GM12891 (cell line): ENCODE measurements at regions not wholly inside any gene's neighbourhood (a gene's known extent, or its start where the extent isn't known, plus 50 kb on each side); places are given as distances from the start of the nearest gene placed in this dataset.

Experiments used
- DNase-seq: peaks from one replicate; pipeline ENCODE4 v3.0.0; 2011; ENCODE audit warnings: low spot score; ENCODE audit not compliant: insufficient read length
- FAIRE-seq: peaks from 2 replicates; lab custom pipeline; 2011; peaks lifted over from hg19 to GRCh38; lab: Jason Lieb, UNC
- PAX5 ChIP-seq: IDR thresholded peaks from 2 replicates; pipeline ENCODE4 v1.6.1; 2011; ENCODE audit warnings: low read length, moderate library complexity, mild to moderate bottlenecking; ENCODE audit not compliant: insufficient read depth, severe bottlenecking
- POLR2A ChIP-seq: IDR thresholded peaks from 2 replicates; pipeline ENCODE4 v1.6.1; 2011; ENCODE audit warnings: low read depth, low read length, control low read depth
- POLR2AphosphoS5 ChIP-seq: IDR thresholded peaks from 2 replicates; pipeline ENCODE4 v1.6.1; 2011; ENCODE audit warnings: low read depth, low read length, control low read depth
- POU2F2 ChIP-seq: IDR thresholded peaks from 2 replicates; pipeline ENCODE4 v1.6.1; 2011; ENCODE audit warnings: low read depth, mild to moderate bottlenecking, control low read depth, low read length, moderate library complexity
- SPI1 ChIP-seq: IDR thresholded peaks from 2 replicates; pipeline ENCODE4 v1.6.1; 2011; ENCODE audit warnings: low read depth, low read length, control low read depth
- TAF1 ChIP-seq: IDR thresholded peaks from 2 replicates; pipeline ENCODE4 v1.6.1; 2011; ENCODE audit warnings: low read depth, low read length, control low read depth

DNA sequence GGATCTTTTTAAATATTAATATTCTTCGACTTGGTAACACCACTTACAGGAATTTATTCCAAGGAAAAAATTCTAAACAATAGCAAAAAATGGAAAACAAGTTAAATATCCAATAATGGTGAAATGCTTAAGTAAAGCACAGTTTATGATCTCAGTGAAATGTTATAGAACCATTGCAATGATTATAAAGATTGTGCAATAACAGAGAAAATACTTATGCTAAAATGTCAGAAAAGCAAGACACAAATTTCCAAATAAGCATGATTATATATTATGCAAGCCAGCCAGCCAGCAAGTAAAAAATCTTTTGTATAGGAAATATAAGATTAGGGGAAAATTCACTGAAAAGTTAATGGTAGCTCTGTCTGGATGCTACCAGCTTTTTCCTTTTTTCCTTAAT lies 102.7 kb upstream of the EFNA5 start:
- DNase-seq = no peak
- TF ChIP-seq SPI1 (no peak), POLR2AphosphoS5 (no peak), POLR2A (no peak), PAX5 (no peak), POU2F2 (no peak), TAF1 (no peak)
- no peak for FAIRE-seq

DNA sequence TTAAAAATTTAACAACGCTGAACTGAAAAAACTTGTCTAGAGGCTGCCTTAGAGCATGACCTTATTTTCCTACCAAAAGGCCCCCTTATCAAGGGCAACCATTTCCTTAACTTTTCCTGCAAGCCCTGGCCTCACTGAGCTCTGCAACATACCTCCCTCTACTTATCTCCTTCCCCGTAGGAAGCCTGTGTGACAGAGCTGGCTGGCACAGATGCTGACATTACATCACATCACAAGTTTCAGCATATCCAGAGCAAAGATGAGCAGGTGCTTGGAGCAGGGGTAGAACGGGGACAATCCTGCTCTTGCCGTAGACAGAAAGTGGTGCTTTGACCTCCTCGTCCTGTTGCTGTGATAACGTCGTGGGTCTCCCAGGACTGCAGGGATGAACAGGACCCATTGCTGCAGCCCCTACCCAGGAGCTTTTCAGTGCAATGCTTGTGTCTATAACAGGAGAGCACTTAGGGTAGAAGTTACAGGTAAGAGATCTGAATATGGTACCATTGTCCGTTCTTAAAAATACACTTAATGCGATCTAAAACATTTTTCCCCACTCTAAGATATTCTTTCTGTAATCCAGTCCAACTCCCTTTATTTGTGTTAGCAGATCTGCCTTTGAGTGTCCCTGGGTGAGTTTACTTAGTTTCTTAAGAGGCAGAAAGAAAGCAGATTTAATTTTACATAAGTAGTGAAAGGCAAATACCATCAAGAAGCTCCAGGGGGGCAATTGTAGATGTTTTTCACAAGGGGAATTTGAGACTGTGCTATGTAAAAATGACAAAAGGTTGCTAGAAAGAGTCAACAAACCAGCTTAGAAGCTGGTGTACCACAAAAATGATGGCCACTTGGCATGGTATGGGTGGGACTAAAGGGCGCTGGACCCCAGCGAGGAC lies 101.9 kb upstream of the EFNA5 start:
- TF ChIP-seq POU2F2 (no peak), POLR2A (no peak), PAX5 (no peak), SPI1 (no peak), TAF1 (no peak), POLR2AphosphoS5 (no peak)
- no peak for DNase-seq

DNA sequence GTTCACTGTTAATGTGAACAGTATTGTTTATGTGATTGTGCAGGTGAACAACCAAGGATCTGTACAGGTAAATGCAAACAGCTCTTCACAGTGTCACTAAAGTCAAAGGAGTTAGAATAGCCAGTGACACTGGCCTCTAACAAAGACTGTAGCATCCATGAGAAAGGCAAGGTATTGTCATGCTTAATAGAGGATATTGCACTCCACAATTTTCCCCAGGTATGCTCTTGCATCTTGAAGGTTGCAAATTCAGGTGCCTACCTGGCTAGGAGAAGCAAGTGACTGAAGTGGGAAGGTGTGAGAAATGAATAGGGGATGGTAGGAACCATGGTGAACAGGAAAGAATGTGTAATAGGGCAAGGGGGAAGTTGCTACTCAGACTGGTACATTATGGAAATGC lies 101.2 kb upstream of the EFNA5 start:
- no peak for DNase-seq
- TF ChIP-seq PAX5 = no peak
- TF ChIP-seq SPI1 = no peak
- TF ChIP-seq POLR2AphosphoS5 = no peak
- no peak for TF ChIP-seq TAF1
- TF ChIP-seq POLR2A = no peak
- TF ChIP-seq POU2F2 = no peak
- FAIRE-seq = no peak

More for the DNA sequence above, 101.9 kb upstream of the EFNA5 start:
- no peak for FAIRE-seq

DNA sequence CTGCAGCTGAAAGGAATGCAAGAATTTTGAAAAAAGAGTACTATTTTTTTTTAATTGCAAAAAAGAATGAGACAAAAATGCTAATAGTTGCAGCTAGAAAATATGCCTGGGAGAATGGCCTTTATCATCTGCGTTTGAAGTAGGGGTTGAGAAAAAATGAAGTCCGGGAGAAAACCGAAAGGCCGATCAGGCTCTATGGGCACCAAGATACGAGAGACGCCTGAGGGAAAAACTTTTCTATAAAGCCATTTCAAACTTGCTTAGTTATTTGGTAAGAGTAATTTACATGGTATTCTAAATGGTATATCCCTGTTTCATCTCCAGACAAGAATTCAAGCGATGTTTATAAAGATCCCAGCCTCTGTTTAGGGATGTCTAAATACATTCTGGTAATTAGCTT lies 99.3 kb upstream of the EFNA5 start:
- TF ChIP-seq POU2F2 (no peak), TAF1 (no peak), PAX5 (no peak), POLR2A (no peak), POLR2AphosphoS5 (no peak), SPI1 (no peak)
- FAIRE-seq = no peak
- DNase-seq = no peak

DNA sequence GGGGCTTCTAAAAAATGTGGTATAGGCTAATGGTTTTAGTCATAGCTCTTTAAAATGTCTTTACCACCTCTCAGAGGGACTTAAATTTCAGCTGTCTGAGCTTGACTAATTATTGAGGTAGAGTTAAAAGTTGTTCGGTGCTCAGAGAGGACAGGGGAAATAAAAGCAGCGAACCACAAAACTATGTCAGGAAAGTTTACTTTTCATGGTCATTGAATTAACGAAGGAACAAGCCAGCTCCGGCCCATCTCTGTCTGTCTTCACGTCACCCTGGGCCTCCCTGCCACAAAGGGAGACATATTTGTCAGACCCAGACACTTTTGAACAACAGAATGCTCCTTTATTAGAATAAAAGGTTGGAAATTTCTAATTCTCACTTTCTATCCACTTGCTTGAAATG lies 98.8 kb upstream of the EFNA5 start:
- no peak for DNase-seq
- FAIRE-seq = no peak

DNA sequence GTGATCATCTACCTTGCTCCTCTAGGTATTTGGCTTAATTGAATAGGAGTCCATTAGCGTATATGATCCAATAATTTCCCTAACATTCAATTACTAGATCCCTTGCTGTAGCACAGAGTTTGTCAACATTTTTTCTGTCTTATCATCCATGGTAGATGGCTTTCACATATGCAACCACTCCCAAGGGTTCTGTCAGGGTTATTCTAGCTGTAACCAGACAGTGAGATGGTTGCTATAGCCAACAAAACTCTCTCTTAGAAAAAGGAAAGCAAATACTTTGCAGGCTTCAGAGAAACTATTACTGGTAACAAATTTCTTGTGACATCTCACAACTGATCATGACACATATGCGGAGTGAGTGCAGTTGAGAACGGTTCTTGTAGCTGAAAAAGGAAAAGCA lies 96.2 kb upstream of the EFNA5 start:
- DNase-seq (no peak), FAIRE-seq (peak; percentile 13)
- no peak for TF ChIP-seq POU2F2
- no peak for TF ChIP-seq PAX5
- TF ChIP-seq POLR2AphosphoS5 = no peak
- no peak for TF ChIP-seq SPI1
- TF ChIP-seq TAF1 = no peak
- TF ChIP-seq POLR2A = no peak

More for the DNA sequence above, 98.8 kb upstream of the EFNA5 start:
- TF ChIP-seq TAF1 (no peak), POLR2A (no peak), POLR2AphosphoS5 (no peak), PAX5 (no peak), SPI1 (no peak), POU2F2 (no peak)

DNA sequence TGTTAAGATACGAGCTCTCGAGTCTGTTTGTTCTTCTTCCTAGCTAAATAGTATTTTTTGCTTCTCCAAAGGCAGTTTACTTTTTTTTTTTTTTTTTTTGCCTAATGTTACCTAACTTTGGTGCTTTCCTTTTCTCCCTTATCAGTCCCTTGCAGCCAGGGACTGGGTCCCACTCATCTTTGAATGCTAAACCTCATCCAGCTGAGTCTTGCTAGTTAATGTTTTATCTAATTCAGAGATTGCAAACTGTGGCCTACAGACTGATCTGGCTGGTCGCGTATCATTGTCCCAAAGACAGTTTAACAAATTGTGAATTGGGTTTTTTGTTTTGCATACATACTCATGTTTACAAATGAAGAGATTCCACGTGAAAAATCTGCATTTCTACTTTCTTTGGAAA lies 95.7 kb upstream of the EFNA5 start:
- FAIRE-seq (no peak), DNase-seq (no peak)
- no peak for TF ChIP-seq POLR2A
- TF ChIP-seq TAF1 = no peak
- TF ChIP-seq POU2F2 = no peak
- no peak for TF ChIP-seq SPI1
- TF ChIP-seq POLR2AphosphoS5 = no peak
- no peak for TF ChIP-seq PAX5

DNA sequence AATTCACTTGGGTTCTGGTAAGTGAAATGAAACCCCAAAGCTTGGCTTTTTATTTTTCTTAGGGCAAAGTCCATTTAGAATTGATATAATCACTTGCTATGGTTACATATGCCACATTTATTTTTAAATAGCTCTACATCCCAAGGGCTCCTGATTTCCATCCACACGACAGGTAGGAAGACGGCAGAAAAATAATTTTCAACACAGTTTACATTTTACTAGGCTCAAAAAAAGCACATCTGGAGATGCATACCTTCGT lies 95.0 kb upstream of the EFNA5 start:
- DNase-seq (no peak), FAIRE-seq (no peak)
- TF ChIP-seq POLR2A (no peak), PAX5 (no peak), SPI1 (no peak), POU2F2 (no peak), POLR2AphosphoS5 (no peak), TAF1 (no peak)

DNA sequence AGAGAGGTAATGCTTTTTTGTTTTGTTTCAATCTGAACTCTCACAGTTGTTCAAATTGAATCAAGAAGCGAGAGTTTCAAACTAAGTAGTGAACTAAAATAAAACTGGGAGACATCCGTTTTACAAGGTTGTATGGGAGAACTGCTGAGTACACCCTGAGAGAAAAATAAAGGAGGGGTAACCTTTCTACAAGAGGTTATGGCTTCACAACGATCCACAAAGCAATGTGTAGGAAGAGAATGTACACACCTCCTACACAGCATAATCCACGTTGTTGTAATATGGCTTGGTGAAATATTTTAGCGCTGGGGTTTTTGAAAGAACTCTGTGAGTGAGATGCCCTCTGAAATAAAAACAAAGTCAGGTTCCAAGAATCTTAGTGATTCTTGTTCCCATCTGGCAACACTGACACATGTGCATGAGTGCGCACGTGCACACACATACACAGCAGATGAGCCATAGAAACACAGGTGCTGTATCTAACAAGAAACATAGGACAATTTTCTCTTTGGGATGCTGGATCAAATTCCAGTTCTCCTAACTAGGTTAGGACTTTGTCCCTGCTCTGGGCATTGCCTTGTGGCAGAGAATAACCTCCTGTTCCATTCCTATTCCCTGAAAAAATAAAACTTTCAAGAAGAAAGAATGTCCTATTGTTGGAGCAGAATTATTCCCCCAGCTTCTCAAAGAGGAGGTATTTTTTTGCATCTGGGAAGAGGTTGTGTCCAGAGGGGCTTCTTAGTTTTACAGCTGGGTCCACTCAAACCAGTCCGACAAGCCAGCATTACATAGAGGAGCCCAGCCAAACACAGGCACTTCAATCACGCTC lies 94.5 kb upstream of the EFNA5 start:
- peak; percentile 13 for FAIRE-seq
- no peak for DNase-seq
- TF ChIP-seq SPI1 (no peak), TAF1 (no peak), POLR2AphosphoS5 (no peak), POU2F2 (no peak), POLR2A (no peak), PAX5 (no peak)

DNA sequence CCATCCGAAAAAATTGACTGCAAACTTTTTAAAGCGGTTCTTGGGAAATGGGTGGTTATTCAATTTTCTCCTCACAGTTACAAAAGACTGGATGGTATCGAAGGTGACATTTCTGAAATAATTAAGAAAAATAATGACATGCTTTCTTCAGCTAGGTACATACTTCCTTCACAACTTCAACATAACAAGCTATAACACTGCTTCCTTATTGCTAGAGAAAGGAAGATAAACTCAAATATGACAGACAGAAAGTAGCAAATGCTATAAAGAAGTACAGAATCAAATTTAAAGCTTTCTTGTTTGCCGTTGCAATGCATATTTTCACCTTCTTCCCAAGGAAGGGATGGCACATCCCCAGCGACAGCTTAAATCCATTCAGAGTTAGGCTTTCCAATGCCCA lies 93.5 kb upstream of the EFNA5 start:
- FAIRE-seq = no peak
- no peak for DNase-seq
- TF ChIP-seq POLR2AphosphoS5 = no peak
- TF ChIP-seq POU2F2 = no peak
